GM12878 (cell line): ENCODE measurements at regions not wholly inside any gene's neighbourhood (a gene's known extent, or its start where the extent isn't known, plus 50 kb on each side); places are given as distances from the start of the nearest gene placed in this dataset.

Experiments
- EGR1 ChIP-seq, 2 experiments: IDR thresholded peaks; 1 replicate in 1 of 2; 2 replicates in 1 of 2; pipeline ENCODE4 v1.6.1; 2011 to 2012; ENCODE audit warnings: low read depth in 2 of 2, low read length in 2 of 2, borderline replicate concordance in 1 of 2, mild to moderate bottlenecking in 1 of 2, moderate library complexity in 1 of 2
- EP300 ChIP-seq, 2 experiments: fragments of 150-350 bp in 1 of 2; IDR thresholded peaks; 2 replicates each; pipeline ENCODE4 v1.6.1; 2011 to 2012; ENCODE audit warnings: low read depth in 2 of 2, low read length in 2 of 2, borderline replicate concordance in 1 of 2, improper control_type of control experiment in 1 of 2, inconsistent platforms in 1 of 2; ENCODE audit not compliant: control insufficient read depth in 1 of 2
- POLR2AphosphoS5 ChIP-seq: IDR thresholded peaks from 2 replicates; pipeline ENCODE4 v1.6.1; 2011; ENCODE audit warnings: mild to moderate bottlenecking, low read length, inconsistent platforms
- RCOR1 ChIP-seq: conservative IDR thresholded peaks from 2 replicates; pipeline ENCODE4 v1.6.1; 2012; ENCODE audit warnings: low read depth, low read length, improper control_type of control experiment
- TAF1 ChIP-seq: IDR thresholded peaks from 2 replicates; pipeline ENCODE4 v1.6.1; 2011; ENCODE audit warnings: mild to moderate bottlenecking, low read depth, low read length, borderline replicate concordance
- TCF12 ChIP-seq: IDR thresholded peaks from 2 replicates; pipeline ENCODE4 v1.6.1; 2011; ENCODE audit warnings: low read depth, mild to moderate bottlenecking, low read length
- TF ChIP-seq, protein P1 (sequence below): fragments of 450-650 bp; conservative IDR thresholded peaks from 2 replicates; pipeline ENCODE4 v1.6.1; 2017; ENCODE audit warnings: mild to moderate bottlenecking, moderate library complexity

DNA sequence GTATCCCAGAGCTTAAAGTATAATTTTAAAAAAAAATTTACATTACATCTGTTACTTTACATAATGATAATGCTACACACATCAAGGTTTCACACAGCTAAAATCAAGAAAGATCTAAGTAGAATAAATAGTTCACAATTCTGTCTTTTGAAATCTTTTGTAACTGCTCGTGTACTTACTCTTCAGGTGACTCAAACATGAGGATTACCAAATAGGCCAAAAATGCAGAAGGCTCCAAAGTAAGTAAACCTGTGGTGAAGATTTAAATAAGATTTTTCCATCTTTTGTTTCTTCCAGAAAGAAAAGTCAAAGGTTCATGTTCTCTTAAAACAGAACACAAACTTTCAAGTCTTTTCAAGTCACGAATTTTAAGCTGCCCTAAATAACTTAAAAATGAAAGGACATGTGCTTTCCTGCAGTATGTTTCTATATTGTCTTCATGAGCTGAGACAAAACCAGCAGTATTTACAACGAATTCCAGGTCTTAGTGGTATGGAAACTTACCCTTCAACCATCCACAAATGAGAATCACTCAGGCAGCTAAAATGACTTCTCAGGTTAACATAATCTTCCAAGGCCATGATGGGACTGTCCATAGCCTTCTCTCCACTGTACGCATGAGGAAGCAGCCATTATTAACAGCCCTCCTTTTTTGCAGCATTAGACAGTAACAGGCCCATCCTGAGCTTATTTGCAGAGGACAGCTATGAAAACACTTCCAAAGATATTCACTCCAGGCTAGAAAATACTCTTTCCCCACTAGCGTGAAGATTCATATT, 172.8 kb upstream of the EDNRA start:
- TF ChIP-seq POLR2AphosphoS5 (no peak), EP300 (IDR thresholded peaks at IDR 0.05; ENCODE audit: borderline replicate concordance in 1 of 2, control insufficient read depth in 1 of 2, low read depth in 2 of 2, low read length in 2 of 2) (no peak), EGR1 (IDR thresholded peaks at IDR 0.05; ENCODE audit: borderline replicate concordance in 1 of 2, low read depth in 2 of 2, low read length in 2 of 2) (no peak), TAF1 (no peak), TCF12 (no peak), RCOR1 (no peak)
- TF ChIP-seq, protein P1, sequence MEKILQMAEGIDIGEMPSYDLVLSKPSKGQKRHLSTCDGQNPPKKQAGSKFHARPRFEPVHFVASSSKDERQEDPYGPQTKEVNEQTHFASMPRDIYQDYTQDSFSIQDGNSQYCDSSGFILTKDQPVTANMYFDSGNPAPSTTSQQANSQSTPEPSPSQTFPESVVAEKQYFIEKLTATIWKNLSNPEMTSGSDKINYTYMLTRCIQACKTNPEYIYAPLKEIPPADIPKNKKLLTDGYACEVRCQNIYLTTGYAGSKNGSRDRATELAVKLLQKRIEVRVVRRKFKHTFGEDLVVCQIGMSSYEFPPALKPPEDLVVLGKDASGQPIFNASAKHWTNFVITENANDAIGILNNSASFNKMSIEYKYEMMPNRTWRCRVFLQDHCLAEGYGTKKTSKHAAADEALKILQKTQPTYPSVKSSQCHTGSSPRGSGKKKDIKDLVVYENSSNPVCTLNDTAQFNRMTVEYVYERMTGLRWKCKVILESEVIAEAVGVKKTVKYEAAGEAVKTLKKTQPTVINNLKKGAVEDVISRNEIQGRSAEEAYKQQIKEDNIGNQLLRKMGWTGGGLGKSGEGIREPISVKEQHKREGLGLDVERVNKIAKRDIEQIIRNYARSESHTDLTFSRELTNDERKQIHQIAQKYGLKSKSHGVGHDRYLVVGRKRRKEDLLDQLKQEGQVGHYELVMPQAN: no peak
